ENCODE measurements at regions not wholly inside any gene's neighbourhood (a gene's known extent, or its start where the extent isn't known, plus 50 kb on each side); places are given as distances from the start of the nearest gene placed in this dataset.

DNA sequence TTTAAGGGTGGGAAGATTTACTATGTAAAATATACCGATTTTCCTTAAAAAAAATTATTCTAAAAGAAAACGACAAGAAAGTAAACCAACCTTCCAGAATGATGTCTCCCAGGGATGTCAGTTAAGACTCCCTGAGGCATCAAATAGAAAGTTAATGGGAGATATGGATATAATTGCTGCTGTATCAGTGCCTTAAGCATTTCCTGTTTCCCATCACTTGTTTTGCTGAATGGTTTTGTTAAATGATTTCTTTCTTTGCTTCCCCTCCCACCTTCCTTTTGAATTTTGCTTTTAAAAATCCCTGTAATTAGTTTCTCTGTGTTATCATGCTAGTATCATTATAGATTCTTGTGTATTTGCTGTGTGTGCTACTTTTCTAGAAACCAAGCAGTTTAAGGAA lies 154.3 kb upstream of the CWC22 start:
- no peak for DNase-seq
- Histone ChIP-seq H3K27me3 (no peaks in the 10 kb centered on the region), H3K27ac (no peak overlapping the region), H3K9me3 (no peaks in the 10 kb centered on the region), H3K36me3 (no peaks in the 10 kb centered on the region), H3K4me3 (no peak overlapping the region), H3K4me1 (no peaks in the 10 kb centered on the region)
- intact Hi-C loops (cut with DNase I; ENCODE audit: low total_unique reads): no loop called here
- no peak for TF ChIP-seq POLR2A (IDR thresholded peaks at IDR 0.05)
- no peak for TF ChIP-seq POLR2AphosphoS5 (IDR thresholded peaks at IDR 0.05)
- TF ChIP-seq EP300 (IDR thresholded peaks at IDR 0.05): no peak
- TF ChIP-seq CTCF (IDR thresholded peaks at IDR 0.05): no peak
- 80 to 94% (median 92%) methylated on average over 2 of the region's 2 CpGs for WGBS, 5 donors

GRCh38 chr2:180159921-180160320 lies 152.8 kb upstream of the CWC22 start:
- DNase-seq: no peak
- TF ChIP-seq POLR2AphosphoS5 (IDR thresholded peaks at IDR 0.05) (no peak), EP300 (IDR thresholded peaks at IDR 0.05) (no peak), POLR2A (IDR thresholded peaks at IDR 0.05) (no peak), CTCF (IDR thresholded peaks at IDR 0.05) (no peak)
- intact Hi-C loops (cut with DNase I; ENCODE audit: low total_unique reads): no loop called here
- no peaks in the 10 kb centered on the region for H3K4me1 ChIP-seq
- H3K36me3 ChIP-seq: no peaks in the 10 kb centered on the region
- 56 to 86% (median 67%) methylated on average over 2 of the region's 2 CpGs for WGBS, 5 donors
- H3K4me3 ChIP-seq: no peak overlapping the region
- no peaks in the 10 kb centered on the region for H3K9me3 ChIP-seq
- no peaks in the 10 kb centered on the region for H3K27me3 ChIP-seq
- no peak overlapping the region for H3K27ac ChIP-seq

DNA sequence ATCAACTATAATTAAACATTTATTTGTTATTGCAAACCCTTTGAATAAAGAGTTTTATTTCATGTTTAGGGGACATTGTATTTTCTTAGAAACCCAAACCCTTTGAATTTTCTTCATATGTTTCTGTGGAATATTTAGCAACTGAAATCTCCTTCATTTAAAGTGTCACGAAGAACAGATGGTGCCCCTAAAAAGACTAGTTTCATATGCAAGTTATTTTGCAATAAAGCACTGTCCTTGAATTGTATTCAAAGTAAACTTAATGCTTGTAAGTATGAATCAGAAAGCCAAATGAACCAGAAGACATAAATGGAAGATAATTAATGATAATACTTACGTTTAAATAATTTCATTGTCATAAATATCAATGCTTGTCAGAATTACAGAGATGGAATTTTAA lies 151.9 kb upstream of the CWC22 start:
- no peak overlapping the region for H3K4me3 ChIP-seq
- no peaks in the 10 kb centered on the region for H3K27me3 ChIP-seq
- H3K9me3 ChIP-seq: no peaks in the 10 kb centered on the region
- no peak for DNase-seq
- TF ChIP-seq POLR2A (IDR thresholded peaks at IDR 0.05) (no peak), CTCF (IDR thresholded peaks at IDR 0.05) (no peak), POLR2AphosphoS5 (IDR thresholded peaks at IDR 0.05) (no peak), EP300 (IDR thresholded peaks at IDR 0.05) (no peak)
- H3K4me1 ChIP-seq: no peaks in the 10 kb centered on the region
- H3K36me3 ChIP-seq: no peaks in the 10 kb centered on the region
- no peak overlapping the region for H3K27ac ChIP-seq
- 72 to 85% (median 77%) methylated on average over 2 of the region's 2 CpGs for WGBS, 5 donors
- intact Hi-C loops (cut with DNase I; ENCODE audit: low total_unique reads): no loop called here

DNA sequence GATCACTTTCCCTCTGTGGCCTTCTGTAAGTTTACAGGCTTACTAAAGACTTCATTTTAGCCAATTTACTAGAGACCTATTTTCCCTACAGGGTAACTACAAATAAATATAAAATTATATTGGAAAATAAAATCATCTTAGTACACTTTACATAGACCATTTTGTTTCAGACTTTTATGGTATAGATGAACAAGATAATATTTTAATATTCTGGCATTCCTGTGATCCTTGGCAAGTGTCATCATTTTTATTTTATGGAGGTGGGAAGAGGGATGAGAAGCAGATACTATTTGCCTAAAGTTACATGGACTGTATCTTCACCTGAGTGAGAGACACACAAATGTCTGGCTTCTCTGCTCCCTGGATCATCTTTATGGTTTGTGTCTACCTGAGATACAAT lies 149.6 kb upstream of the CWC22 start:
- intact Hi-C loops (cut with DNase I; ENCODE audit: low total_unique reads): no loop called here
- TF ChIP-seq EP300 (IDR thresholded peaks at IDR 0.05): no peak
- TF ChIP-seq POLR2AphosphoS5 (IDR thresholded peaks at IDR 0.05): no peak
- no peak for TF ChIP-seq POLR2A (IDR thresholded peaks at IDR 0.05)
- TF ChIP-seq CTCF (IDR thresholded peaks at IDR 0.05): no peak
- no peaks in the 10 kb centered on the region for H3K9me3 ChIP-seq

More for the DNA sequence above, 149.6 kb upstream of the CWC22 start:
- H3K27me3 ChIP-seq: no peaks in the 10 kb centered on the region
- no peak for DNase-seq
- no peak overlapping the region for H3K27ac ChIP-seq
- no peaks in the 10 kb centered on the region for H3K4me1 ChIP-seq
- no peak overlapping the region for H3K4me3 ChIP-seq
- H3K36me3 ChIP-seq: no peaks in the 10 kb centered on the region
